K562 (cell line): ENCODE measurements at regions not wholly inside any gene's neighbourhood (a gene's known extent, or its start where the extent isn't known, plus 50 kb on each side); places are given as distances from the start of the nearest gene placed in this dataset.

Experiments used
- ATF4 ChIP-seq: fragments of 450-650 bp; formaldehyde crosslinking; IDR thresholded peaks from 2 replicates; pipeline ENCODE4 v1.4.0; 2022; ENCODE audit warnings: mild to moderate bottlenecking, moderate library complexity
- CBFA2T3 ChIP-seq: fragments of 450-650 bp; IDR thresholded peaks from 2 replicates; pipeline ENCODE4 v1.6.1; 2017
- CHD4 ChIP-seq: fragments of 200-600 bp; sonication (generic); IDR thresholded peaks from 3 replicates; pipeline ENCODE4 v1.6.1; 2012; ENCODE audit warnings: low read depth, mild to moderate bottlenecking, mixed read lengths, low read length, inconsistent platforms; ENCODE audit not compliant: insufficient read depth, insufficient replicate concordance, poor library complexity, severe bottlenecking
- CSDE1 ChIP-seq, 2 experiments: fragments of 450-650 bp; IDR thresholded peaks; 2 replicates each; pipeline ENCODE4 v1.6.1; 2016; ENCODE audit warnings: mild to moderate bottlenecking in 1 of 2
- CTBP1 ChIP-seq: fragments of 450-650 bp; IDR thresholded peaks from 2 replicates; pipeline ENCODE4 v1.6.1; 2016; ENCODE audit warnings: borderline replicate concordance
- NR2C1 ChIP-seq, 2 experiments: fragments of 450-650 bp; IDR thresholded peaks; 2 replicates each; pipeline ENCODE4 v1.6.1; 2017; ENCODE audit warnings: mild to moderate bottlenecking in 2 of 2, antibody characterized with exemption in 1 of 2, inconsistent platforms in 1 of 2, missing compliant biosample characterization in 1 of 2, missing genetic modification characterization in 1 of 2
- RCOR1 ChIP-seq, 2 experiments: IDR thresholded peaks; 2 replicates each; pipeline ENCODE4 v1.6.1; 2012; ENCODE audit warnings: low read depth in 2 of 2, low read length in 2 of 2, borderline replicate concordance in 1 of 2, improper control_type of control experiment in 1 of 2
- RHOXF2B ChIP-seq: fragments of 250-450 bp; sonication (Bioruptor Pico); conservative IDR thresholded peaks from 2 replicates; pipeline ENCODE4 v1.5.1; 2021
- SETDB1 ChIP-seq: IDR thresholded peaks from one replicate; pipeline ENCODE4 v1.6.1; 2012; ENCODE audit warnings: low read length, control low read depth, inconsistent platforms
- SPI1 ChIP-seq: IDR thresholded peaks from 2 replicates; pipeline ENCODE4 v1.6.1; 2011; ENCODE audit warnings: low read depth, low read length, control low read depth, borderline replicate concordance
- TAF15 ChIP-seq: fragments of 200-400 bp; formaldehyde crosslinking; IDR thresholded peaks from 2 replicates; pipeline ENCODE4 v1.6.1; 2017; ENCODE audit warnings: mild to moderate bottlenecking, low read depth, low read length, moderate library complexity
- TFAM ChIP-seq: fragments of 250-450 bp; sonication (Bioruptor Pico); conservative IDR thresholded peaks from 2 replicates; pipeline ENCODE4 v1.5.0; 2021; ENCODE audit warnings: mild to moderate bottlenecking, moderate library complexity
- TRIM24 ChIP-seq, 2 experiments: fragments of 450-650 bp; IDR thresholded peaks; 2 replicates each; pipeline ENCODE4 v1.6.1; 2016
- ZBTB26 ChIP-seq: fragments of 450-650 bp; formaldehyde crosslinking; IDR thresholded peaks from 2 replicates; pipeline ENCODE4 v1.4.0; 2022; ENCODE audit warnings: missing genetic modification characterization
- ZNF12 ChIP-seq: sonication (generic); formaldehyde crosslinking; IDR thresholded peaks from 2 replicates; pipeline ENCODE4 v1.4.0; 2020; ENCODE audit warnings: mild to moderate bottlenecking, missing genetic modification reagents
- ZNF644 ChIP-seq: fragments of 200-800 bp; sonication (Bioruptor generic); IDR thresholded peaks from 2 replicates; pipeline ENCODE4 v1.6.1; 2016; ENCODE audit warnings: low read depth, missing genetic modification characterization, missing compliant biosample characterization
- ZNF77 ChIP-seq: fragments of 250-450 bp; sonication (Bioruptor Pico); IDR thresholded peaks from 2 replicates; pipeline ENCODE4 v1.5.0; 2020
- TF ChIP-seq, protein P1 (sequence below): fragments of 450-650 bp; conservative IDR thresholded peaks from 2 replicates; pipeline ENCODE4 v1.6.1; 2016; ENCODE audit warnings: missing genetic modification characterization, low read depth, mild to moderate bottlenecking, missing compliant biosample characterization, moderate library complexity
- TF ChIP-seq, protein P2 (sequence below): sonication (generic); formaldehyde crosslinking; IDR thresholded peaks from 2 replicates; pipeline ENCODE4 v1.8.0; 2023; ENCODE audit warnings: mild to moderate bottlenecking, missing genetic modification reagents

GRCh38 chr6:27157459-27158315 lies 89.8 kb upstream of the PRSS16 start (continued):
- no peak for TF ChIP-seq TAF15
- TF ChIP-seq, protein P1, sequence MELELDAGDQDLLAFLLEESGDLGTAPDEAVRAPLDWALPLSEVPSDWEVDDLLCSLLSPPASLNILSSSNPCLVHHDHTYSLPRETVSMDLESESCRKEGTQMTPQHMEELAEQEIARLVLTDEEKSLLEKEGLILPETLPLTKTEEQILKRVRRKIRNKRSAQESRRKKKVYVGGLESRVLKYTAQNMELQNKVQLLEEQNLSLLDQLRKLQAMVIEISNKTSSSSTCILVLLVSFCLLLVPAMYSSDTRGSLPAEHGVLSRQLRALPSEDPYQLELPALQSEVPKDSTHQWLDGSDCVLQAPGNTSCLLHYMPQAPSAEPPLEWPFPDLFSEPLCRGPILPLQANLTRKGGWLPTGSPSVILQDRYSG (tag) = no peak
- peak; percentile 57; the same call in 1 of the 2 replicates for TF ChIP-seq SPI1
- TF ChIP-seq ZBTB26 = no peak
- no peak for TF ChIP-seq ZNF12 (CRISPR knock-in tag)
- no peak for TF ChIP-seq ZNF77
- no peak for TF ChIP-seq SETDB1
- TF ChIP-seq TRIM24 (IDR thresholded peaks at IDR 0.05) = 0 out of 4 replicates have a peak, but pooled peaks of 1 of the 2 experiments have one; percentile 24
- TF ChIP-seq TFAM = no peak
- peak in 1 of 2 experiments; percentile 76; a peak in 2 of 4 replicates for TF ChIP-seq CSDE1 (IDR thresholded peaks at IDR 0.05)
- TF ChIP-seq CTBP1 = peak; percentile 81
- TF ChIP-seq ZNF644 (tag) = peak; percentile 87
- TF ChIP-seq CBFA2T3 = no peak
- peak; percentile 9 to 68; a peak in 2 of 4 replicates for TF ChIP-seq RCOR1 (IDR thresholded peaks at IDR 0.05; ENCODE audit: borderline replicate concordance in 1 of 2, low read depth in 2 of 2, low read length in 2 of 2)
- TF ChIP-seq, protein P2, sequence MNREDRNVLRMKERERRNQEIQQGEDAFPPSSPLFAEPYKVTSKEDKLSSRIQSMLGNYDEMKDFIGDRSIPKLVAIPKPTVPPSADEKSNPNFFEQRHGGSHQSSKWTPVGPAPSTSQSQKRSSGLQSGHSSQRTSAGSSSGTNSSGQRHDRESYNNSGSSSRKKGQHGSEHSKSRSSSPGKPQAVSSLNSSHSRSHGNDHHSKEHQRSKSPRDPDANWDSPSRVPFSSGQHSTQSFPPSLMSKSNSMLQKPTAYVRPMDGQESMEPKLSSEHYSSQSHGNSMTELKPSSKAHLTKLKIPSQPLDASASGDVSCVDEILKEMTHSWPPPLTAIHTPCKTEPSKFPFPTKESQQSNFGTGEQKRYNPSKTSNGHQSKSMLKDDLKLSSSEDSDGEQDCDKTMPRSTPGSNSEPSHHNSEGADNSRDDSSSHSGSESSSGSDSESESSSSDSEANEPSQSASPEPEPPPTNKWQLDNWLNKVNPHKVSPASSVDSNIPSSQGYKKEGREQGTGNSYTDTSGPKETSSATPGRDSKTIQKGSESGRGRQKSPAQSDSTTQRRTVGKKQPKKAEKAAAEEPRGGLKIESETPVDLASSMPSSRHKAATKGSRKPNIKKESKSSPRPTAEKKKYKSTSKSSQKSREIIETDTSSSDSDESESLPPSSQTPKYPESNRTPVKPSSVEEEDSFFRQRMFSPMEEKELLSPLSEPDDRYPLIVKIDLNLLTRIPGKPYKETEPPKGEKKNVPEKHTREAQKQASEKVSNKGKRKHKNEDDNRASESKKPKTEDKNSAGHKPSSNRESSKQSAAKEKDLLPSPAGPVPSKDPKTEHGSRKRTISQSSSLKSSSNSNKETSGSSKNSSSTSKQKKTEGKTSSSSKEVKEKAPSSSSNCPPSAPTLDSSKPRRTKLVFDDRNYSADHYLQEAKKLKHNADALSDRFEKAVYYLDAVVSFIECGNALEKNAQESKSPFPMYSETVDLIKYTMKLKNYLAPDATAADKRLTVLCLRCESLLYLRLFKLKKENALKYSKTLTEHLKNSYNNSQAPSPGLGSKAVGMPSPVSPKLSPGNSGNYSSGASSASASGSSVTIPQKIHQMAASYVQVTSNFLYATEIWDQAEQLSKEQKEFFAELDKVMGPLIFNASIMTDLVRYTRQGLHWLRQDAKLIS (CRISPR knock-in tag) = peak; percentile 32; the same call in 1 of the 2 replicates
- no peak; the same call in 1 of the 2 replicates for TF ChIP-seq NR2C1 (IDR thresholded peaks at IDR 0.05)
- TF ChIP-seq NR2C1 (tag; IDR thresholded peaks at IDR 0.05) = no peak
- TF ChIP-seq CHD4 = no peak
- TF ChIP-seq ATF4 (CRISPR knock-in tag) = no peak
- no peak for TF ChIP-seq RHOXF2B (CRISPR knock-in tag)
